Osteocyte (in vitro differentiated cells): ENCODE measurements at regions not wholly inside any gene's neighbourhood (a gene's known extent, or its start where the extent isn't known, plus 50 kb on each side); places are given as distances from the start of the nearest gene placed in this dataset.

Source experiments
- DNase-seq: peaks from one replicate; pipeline ENCODE4 v3.0.0; 2021; ENCODE audit warnings: mixed read lengths; ENCODE audit not compliant: unreplicated experiment; ENCODE audit errors: extremely low spot score
- H3K27ac Mint-ChIP-seq: one replicate; pipeline ENCODE4 v1.8.0; 2021; ENCODE audit warnings: mild to moderate bottlenecking, mixed read lengths; ENCODE audit not compliant: unreplicated experiment
- H3K27me3 Mint-ChIP-seq: one replicate; pipeline ENCODE4 v1.8.0; 2021; ENCODE audit warnings: mixed read lengths; ENCODE audit not compliant: unreplicated experiment
- H3K36me3 Mint-ChIP-seq: one replicate; pipeline ENCODE4 v1.8.0; 2021; ENCODE audit warnings: mixed read lengths; ENCODE audit not compliant: unreplicated experiment
- H3K4me1 Mint-ChIP-seq: one replicate; pipeline ENCODE4 v1.8.0; 2021; ENCODE audit warnings: mixed read lengths; ENCODE audit not compliant: unreplicated experiment
- H3K4me3 Mint-ChIP-seq: one replicate; pipeline ENCODE4 v1.8.0; 2021; ENCODE audit warnings: mild to moderate bottlenecking, moderate library complexity, mixed read lengths; ENCODE audit not compliant: unreplicated experiment
- H3K9me3 Mint-ChIP-seq: one replicate; pipeline ENCODE4 v1.8.0; 2021; ENCODE audit warnings: mixed read lengths; ENCODE audit not compliant: unreplicated experiment
- CTCF ChIP-seq: fragments of 200-600 bp; sonication (generic); IDR thresholded peaks from 2 replicates; pipeline ENCODE4 v1.5.0; 2021; ENCODE audit warnings: antibody characterized with exemption, mild to moderate bottlenecking, moderate library complexity

GRCh38 chr13:54226876-54227275, 1198.3 kb downstream of the OLFM4 start:
- Mint-ChIP-seq H3K4me3 (no peak overlapping the region), H3K9me3 (peaks cover 27% of the 10 kb centered on the region), H3K36me3 (no peaks in the 10 kb centered on the region), H3K27me3 (no peaks in the 10 kb centered on the region), H3K27ac (no peak overlapping the region), H3K4me1 (no peaks in the 10 kb centered on the region)
- TF ChIP-seq CTCF: no peak
- no peak for DNase-seq

GRCh38 chr13:54232700-54233099, 1204.1 kb downstream of the OLFM4 start:
- peaks cover 19% of the 10 kb centered on the region for H3K9me3 Mint-ChIP-seq
- DNase-seq: no peak
- no peaks in the 10 kb centered on the region for H3K27me3 Mint-ChIP-seq
- no peak overlapping the region for H3K27ac Mint-ChIP-seq
- H3K36me3 Mint-ChIP-seq: no peaks in the 10 kb centered on the region
- TF ChIP-seq CTCF: no peak
- H3K4me3 Mint-ChIP-seq: no peak overlapping the region
- H3K4me1 Mint-ChIP-seq: no peaks in the 10 kb centered on the region

- Mint-ChIP-seq H3K27ac (no peak overlapping the region), H3K9me3 (peaks cover 13% of the 10 kb centered on the region), H3K36me3 (no peaks in the 10 kb centered on the region), H3K27me3 (no peaks in the 10 kb centered on the region), H3K4me1 (no peaks in the 10 kb centered on the region), H3K4me3 (no peak overlapping the region)
- no peak for TF ChIP-seq CTCF
- no peak for DNase-seq
Measured at GRCh38 chr13:54234607-54235006, 1206.0 kb downstream of the OLFM4 start.

- H3K27ac Mint-ChIP-seq: no peak overlapping the region
- no peak overlapping the region for H3K4me3 Mint-ChIP-seq
- TF ChIP-seq CTCF: no peak
- no peak for DNase-seq
- H3K4me1 Mint-ChIP-seq: no peaks in the 10 kb centered on the region
- H3K36me3 Mint-ChIP-seq: no peaks in the 10 kb centered on the region
- H3K9me3 Mint-ChIP-seq: peaks cover 7% of the 10 kb centered on the region
- H3K27me3 Mint-ChIP-seq: no peaks in the 10 kb centered on the region
Measured at GRCh38 chr13:54241719-54242118, 1213.1 kb downstream of the OLFM4 start.

- no peak for DNase-seq
Measured at GRCh38 chr13:54248306-54248705, 1219.7 kb downstream of the OLFM4 start.

More at GRCh38 chr13:54248306-54248705, 1219.7 kb downstream of the OLFM4 start:
- no peak overlapping the region for H3K27ac Mint-ChIP-seq
- H3K4me3 Mint-ChIP-seq: no peak overlapping the region
- H3K4me1 Mint-ChIP-seq: no peaks in the 10 kb centered on the region
- H3K27me3 Mint-ChIP-seq: no peaks in the 10 kb centered on the region
- no peak for TF ChIP-seq CTCF
- peaks cover 16% of the 10 kb centered on the region for H3K9me3 Mint-ChIP-seq
- H3K36me3 Mint-ChIP-seq: peaks cover 4% of the 10 kb centered on the region
